GM18517 (cell line): ENCODE measurements at regions not wholly inside any gene's neighbourhood (a gene's known extent, or its start where the extent isn't known, plus 50 kb on each side); places are given as distances from the start of the nearest gene placed in this dataset.

ENCODE experiments used
- ATAC-seq: cut with Tn5 transposase; IDR thresholded peaks from one replicate; pipeline ENCODE4 v1.9.1; 2021; ENCODE audit warnings: mild to moderate bottlenecking, moderate library complexity; ENCODE audit not compliant: unreplicated experiment

DNA sequence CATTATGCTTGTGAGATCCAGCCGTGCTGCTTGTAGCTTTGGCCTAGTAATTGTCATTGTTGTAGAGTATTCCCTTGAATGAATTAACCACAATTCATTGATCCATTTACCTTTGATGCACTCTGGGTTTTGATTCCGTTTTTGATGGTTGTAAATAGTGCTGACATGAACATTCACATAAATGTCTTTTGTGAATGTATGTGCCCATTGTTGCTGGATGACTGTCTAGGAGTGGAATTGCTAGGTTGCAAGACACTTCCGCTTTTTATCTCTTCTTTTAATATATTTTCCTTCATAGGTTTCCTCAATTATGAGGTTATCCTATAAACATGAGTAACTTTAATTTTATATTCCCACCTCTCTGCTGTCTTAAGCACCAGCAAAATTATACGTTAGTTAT is 104.8 kb upstream of the CCDC68 start:
- ATAC-seq: no peak

DNA sequence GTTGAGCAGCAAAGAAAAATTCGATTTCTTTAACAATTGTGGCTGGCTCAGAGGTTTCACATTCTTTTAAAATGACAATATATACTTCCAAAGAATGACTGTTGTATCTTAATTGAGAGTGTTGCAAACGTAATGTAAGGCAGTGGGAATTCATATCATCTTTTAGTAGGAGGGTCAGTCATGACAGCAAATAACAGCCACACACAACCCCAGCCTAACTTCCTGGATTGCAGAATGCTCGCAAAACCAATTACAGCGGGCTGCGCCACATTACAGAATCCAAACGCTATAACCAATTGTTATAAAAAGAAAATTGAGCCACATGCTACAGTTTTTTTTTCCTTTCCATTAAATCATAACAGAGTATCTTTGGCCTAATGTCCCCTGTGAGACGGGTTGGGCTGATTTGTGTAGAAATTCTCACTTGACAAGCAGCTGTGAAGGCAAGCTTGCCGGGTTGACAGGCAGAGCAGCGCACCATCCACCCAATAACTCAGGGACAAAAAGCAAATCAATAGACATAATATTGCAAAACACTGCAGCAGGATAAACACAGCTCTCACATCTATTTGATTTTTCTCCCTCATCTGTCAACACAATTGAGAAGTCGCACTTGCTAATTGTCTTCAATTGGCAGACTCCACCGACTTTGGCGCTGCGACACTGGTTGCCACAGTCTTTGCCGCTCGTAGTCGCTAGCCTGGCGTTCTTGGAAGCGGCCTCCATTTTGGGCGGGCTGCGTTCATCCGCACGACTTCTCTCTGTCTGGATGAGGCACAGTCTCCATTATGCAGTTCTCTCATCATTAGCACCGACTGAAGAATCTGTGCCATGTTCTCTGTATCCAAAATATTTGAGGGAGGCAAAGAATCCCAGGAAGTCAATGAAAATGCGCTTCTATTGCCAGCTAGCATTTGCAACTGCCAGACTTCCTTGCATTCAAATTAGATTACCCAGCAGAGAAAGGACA is 95.0 kb upstream of the CCDC68 start:
- ATAC-seq: no peak

DNA sequence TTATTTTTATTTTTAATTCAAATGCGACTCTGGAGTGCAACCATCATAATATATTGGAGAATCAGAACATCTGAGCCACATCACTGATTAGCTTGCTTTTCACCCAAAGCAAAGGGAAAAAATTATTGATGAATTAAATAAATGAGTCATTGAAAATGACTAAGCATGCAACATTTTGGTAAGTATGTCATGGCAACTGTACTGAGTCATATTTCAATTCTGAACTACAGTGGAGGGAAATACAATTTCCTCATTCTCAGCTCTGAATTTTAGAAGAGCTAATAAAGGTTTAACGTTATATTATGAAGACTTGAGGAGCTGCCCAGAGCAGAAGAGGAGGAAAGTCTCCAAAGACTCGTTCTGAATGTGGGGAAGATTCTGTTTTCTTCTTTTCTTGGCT is 89.6 kb upstream of the CCDC68 start:
- ATAC-seq: no peak

DNA sequence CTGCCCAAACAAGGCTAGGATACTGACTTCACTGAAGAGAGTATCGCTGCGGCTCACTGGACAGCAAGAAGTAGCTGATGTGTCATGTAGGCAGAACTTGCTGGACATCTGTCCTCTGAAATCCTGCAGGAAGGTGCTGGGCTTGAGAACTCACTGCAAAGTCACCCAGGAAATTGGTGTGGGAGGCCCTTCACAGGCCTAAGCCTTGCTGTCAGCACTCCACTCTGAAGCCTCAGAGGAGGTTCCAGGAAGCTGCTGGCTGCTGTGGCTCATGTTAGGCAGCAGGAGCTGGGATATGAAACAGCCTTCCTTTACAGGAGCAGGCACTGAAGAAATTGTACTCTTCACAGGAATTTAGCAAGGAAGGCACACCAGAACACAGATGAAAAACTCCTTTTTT is 88.3 kb upstream of the CCDC68 start:
- no peak for ATAC-seq

DNA sequence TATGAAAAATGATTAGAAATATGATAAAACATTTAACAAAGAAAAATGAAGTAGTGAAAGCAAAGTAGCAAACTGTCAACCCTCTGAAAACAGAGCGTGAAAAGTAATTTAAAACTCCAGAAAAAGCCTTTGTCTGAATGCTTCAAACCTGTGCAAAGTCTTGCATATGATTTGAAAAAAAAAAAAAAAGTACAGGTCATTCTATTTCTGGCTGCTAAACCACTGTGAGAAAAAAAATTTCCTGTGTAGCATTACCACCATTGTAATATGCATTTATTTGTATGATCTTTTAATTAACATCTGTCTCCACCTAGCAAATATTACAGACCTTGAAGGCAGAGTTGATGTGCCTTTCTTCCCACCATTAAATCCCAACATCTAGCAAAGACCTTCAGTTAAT is 82.1 kb upstream of the CCDC68 start:
- no peak for ATAC-seq

DNA sequence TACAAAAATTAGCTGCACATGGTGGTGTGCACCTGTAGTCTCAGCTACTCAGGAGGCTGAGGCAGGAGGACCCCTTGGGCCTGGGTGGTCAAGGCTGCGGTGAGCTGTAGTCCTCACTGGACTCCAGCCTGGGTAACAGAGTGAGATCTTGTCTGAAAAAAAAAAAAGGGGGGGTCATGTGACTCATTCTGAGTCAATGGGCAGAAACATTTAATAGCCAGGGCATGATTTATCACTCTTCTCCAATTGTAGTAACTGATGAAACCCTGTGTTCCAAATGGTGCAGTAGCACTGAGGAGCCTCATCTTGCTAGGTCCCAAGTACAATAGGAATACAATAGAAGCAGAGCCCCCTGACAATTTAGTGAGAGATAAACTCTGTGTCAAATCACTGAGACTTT is 78.9 kb upstream of the CCDC68 start:
- no peak for ATAC-seq

DNA sequence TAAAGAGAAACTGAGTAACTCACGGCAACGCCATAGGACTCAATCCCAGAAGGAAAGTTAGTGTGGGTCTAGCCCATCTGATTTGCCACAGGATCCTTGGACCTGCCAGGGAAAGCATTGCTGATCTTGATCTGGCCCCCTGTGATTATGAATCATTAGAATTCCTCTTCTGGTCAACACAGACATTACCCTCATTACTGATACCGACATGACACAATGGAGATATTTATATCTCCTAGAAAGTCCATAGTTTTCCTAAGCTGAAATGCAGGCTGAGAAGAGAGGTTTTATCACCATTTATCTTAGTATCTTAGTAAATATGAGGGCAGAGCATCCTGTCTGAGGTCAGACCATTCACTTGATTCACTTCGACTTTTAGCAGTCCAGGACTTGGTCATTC is 75.5 kb upstream of the CCDC68 start:
- ATAC-seq: no peak

DNA sequence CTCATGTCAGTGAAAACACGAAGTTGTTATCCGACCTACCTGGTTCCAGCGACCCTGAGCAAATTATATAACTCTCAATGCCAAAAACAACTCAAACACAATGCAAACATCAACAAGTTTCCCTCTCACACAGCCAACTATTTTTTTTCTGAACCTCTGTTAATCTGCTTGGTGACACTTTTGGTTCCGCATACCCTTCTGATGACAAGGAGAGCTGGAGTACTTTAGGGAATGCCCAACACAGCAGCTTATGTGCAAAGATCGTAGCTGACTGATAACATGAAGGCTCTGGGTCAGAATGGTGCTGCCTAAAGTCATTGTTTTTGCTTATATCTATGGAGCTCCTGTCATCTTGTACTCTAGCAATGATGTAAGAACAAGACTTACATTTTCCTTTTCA is 72.7 kb upstream of the CCDC68 start:
- no peak for ATAC-seq

DNA sequence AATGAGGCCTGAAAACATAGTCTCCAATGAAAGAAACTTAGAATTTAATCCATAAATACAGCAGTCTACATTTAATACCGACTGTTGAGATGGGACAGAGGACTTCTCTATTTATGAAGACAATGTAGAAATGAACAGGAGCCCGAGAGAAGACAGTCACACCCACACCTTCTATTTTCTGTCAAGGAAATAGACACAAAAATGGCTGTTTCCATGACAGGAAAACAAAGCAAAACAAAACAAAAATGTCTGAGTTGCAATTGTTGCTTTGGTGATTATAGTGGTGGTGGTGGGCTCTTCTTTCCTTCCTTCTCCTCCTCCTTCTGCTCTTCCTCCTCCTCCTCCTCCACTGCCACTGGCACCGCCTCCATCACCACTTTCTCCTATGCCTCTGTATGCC is 72.3 kb upstream of the CCDC68 start:
- ATAC-seq: no peak

DNA sequence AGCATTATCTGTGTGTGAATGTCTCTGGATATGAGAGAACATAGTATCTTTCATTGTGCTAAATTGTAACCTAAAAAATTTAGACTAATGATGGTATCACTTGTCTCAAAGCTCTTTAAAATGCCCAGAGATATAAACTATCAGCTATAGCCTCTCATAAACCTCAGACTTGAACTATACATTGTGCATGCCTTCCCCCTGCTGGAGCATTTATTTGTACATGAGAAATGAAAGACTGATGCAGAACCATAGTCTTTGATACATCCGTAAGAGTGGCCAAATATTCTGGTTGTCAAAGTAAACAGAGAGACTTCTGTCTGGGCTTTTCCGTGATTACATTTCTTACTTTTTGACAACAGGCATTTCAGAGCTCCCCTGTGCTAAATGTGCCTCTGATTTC is 71.9 kb upstream of the CCDC68 start:
- no peak for ATAC-seq

DNA sequence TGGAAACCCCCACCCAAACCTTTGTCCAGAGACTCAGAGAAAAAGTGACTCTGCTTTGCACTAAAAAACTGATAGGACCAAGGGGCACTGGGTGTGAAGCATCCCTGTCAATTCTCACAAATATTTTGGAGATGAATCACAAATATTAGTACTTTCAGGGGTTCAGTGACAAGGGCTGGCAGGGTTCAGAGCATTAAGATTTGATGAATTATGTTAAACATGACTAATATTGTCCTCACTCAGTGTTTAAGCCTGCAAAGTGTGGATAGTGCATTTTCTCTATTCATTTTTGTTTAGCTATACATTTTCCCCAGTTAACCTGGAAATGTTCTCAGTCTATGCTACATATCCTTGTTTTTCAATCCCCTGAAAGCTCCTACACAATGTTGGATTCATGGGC is 65.3 kb upstream of the CCDC68 start:
- ATAC-seq: no peak

DNA sequence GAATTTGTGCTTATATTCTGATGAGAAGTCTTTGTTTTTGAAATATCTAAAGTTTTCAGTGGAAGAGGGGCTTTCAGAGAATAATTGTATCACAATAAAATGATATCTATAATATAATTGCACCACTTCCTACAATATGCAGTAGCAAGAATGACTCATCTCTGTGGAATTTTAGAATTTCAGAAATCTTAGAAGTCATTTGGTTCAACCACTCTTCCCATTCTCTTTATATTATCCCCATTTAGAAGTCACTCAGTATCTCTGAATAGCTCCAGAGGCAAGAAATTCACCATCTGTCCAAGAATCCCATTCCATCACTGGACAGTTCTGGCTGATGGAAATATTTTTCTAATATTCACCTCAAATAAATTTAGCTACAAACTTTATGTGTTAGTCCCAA is 59.3 kb upstream of the CCDC68 start:
- ATAC-seq: no peak

DNA sequence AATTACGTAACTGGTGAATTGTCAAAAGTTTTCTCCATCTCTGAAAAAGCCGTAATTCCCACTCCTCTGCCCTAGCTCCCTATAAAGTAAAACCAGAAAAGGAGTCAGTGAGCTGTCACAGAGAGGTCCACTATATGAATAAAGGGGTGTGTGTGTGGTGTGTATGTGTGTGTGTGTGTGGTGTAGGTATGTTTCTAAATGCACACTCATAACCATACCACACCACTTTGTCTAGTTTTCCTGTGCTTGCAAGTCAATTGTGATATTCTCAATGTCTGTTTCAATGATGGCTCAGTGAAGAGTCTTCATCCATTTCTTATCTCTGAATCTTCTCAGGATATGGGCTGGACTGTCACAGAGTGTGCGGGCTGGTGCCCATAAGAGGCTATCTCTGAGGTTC is 54.8 kb upstream of the CCDC68 start:
- no peak for ATAC-seq

DNA sequence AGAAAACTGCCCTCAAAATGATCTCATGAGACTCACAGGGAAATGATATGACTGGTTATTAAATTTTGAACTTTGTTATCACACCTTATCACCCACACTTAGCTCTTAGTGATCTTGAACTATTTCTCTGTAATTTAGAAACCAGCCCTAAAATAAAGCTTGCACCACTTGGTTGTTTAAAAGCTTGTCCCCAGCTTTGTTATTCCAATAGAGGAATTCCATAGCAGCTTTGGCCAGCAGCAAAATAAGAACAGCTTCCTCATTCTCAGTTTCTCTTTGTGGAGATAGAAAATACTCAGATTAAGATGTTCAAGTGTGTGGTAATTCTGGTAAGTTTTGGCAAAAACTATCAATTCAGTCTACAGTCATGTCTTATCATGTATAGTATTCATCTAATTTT is 54.4 kb upstream of the CCDC68 start:
- ATAC-seq: no peak

DNA sequence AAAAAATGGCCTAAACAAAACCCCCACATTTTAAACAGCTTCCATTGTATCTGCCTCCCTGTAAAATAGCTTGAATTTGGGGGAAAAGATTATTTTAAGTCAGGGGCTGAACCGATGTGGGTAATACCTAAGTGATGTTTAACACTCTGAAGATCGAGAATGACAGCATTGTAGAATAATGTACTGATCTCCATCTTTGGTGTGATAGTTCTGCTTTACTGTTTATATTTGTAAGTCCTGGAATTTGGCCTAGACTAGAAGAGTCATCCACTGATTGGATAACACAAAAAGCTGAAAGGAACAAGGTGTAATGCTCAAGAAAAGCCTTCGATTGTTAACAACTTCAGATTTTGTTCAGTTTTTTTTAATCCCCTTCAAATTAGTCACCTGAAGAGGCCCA is 53.8 kb upstream of the CCDC68 start:
- ATAC-seq: no peak

DNA sequence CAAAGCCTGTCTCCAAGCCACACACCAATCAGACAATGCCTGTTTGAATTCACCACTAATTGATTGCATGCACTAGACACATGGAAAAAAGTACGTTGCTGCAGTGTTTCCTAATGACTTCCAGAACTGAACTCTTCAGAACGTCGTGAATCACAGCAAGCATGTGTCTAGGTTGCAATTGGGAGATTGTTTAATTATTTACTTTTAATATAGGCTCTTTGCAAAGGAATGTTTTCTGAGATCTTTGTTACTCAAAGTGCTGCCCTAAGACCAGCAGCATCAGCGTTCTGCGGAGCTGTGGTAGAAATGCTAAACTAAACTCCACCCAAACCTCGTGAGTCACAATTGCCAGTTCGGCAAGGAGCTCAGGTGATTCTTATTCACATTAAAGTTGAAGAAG is 52.7 kb upstream of the CCDC68 start:
- no peak for ATAC-seq
